Calu3 (cell line): ENCODE measurements at regions not wholly inside any gene's neighbourhood (a gene's known extent, or its start where the extent isn't known, plus 50 kb on each side); places are given as distances from the start of the nearest gene placed in this dataset.

ENCODE experiments used
- BruUV-seq: library from RNA; stranded (reverse); fragments of 400-500 nt; replicated peaks from 2 replicates; lab custom pipeline; 2021; lab: Mats Ljungman, UMichigan
- CTCF ChIA-PET: fragments of 300-600 bp; sonication (Branson Sonifier 250); formaldehyde crosslinking; loops from one replicate; lab custom pipeline; 2022; ENCODE audit warnings: antibody characterized with exemption; lab: Charles Lee
- DNase-seq: peaks from one replicate; pipeline ENCODE4 v3.0.0; 2022
- H3K27ac Mint-ChIP-seq: one replicate; pipeline ENCODE4 v1.8.0; 2022; ENCODE audit warnings: mixed read lengths; ENCODE audit not compliant: unreplicated experiment
- H3K27me3 Mint-ChIP-seq: one replicate; pipeline ENCODE4 v1.8.0; 2022; ENCODE audit warnings: mixed read lengths; ENCODE audit not compliant: unreplicated experiment
- H3K36me3 Mint-ChIP-seq: one replicate; pipeline ENCODE4 v1.8.0; 2022; ENCODE audit warnings: mild to moderate bottlenecking, moderate library complexity, mixed read lengths; ENCODE audit not compliant: insufficient read depth, unreplicated experiment
- H3K4me1 Mint-ChIP-seq: one replicate; pipeline ENCODE4 v1.8.0; 2022; ENCODE audit warnings: mild to moderate bottlenecking, low read depth, mixed read lengths; ENCODE audit not compliant: unreplicated experiment
- H3K4me3 Mint-ChIP-seq: one replicate; pipeline ENCODE4 v1.8.0; 2022; ENCODE audit warnings: mild to moderate bottlenecking, low read depth, moderate library complexity, mixed read lengths; ENCODE audit not compliant: unreplicated experiment
- H3K9me3 Mint-ChIP-seq: one replicate; pipeline ENCODE4 v1.8.0; 2022; ENCODE audit warnings: low read depth, mixed read lengths; ENCODE audit not compliant: unreplicated experiment
- intact Hi-C: fragments of 100-400 bp; cut with micrococcal nuclease; formaldehyde crosslinking; loops from one replicate; pipeline ENCODE4 v1.10.0; 2022; ENCODE audit not compliant: unreplicated experiment
- TF ChIP-seq, protein P1 (sequence below): fragments of 200-600 bp; IDR thresholded peaks from one replicate; pipeline ENCODE4 v1.8.0; 2022; ENCODE audit warnings: antibody characterized with exemption; ENCODE audit not compliant: unreplicated experiment

DNA sequence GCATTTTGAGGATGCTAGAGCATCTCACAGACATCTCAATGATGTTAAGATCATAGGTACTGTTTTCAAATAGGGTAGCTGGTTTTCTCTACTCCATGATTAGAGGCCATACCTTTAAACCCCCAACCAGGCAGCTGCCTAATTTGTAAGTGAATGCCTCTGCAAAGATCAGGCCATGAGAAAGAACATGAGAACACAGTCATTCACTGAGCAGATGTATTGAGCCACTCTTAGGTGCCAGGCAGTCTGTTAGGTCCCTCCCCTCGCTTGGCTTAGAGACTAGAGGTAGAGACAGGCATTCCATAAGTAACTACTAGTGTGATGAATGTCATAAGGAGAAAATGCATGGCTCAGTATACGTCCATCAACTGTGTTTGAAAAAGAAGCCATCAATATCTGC lies 410.0 kb downstream of the FGF9 start:
- TF ChIP-seq, protein P1, sequence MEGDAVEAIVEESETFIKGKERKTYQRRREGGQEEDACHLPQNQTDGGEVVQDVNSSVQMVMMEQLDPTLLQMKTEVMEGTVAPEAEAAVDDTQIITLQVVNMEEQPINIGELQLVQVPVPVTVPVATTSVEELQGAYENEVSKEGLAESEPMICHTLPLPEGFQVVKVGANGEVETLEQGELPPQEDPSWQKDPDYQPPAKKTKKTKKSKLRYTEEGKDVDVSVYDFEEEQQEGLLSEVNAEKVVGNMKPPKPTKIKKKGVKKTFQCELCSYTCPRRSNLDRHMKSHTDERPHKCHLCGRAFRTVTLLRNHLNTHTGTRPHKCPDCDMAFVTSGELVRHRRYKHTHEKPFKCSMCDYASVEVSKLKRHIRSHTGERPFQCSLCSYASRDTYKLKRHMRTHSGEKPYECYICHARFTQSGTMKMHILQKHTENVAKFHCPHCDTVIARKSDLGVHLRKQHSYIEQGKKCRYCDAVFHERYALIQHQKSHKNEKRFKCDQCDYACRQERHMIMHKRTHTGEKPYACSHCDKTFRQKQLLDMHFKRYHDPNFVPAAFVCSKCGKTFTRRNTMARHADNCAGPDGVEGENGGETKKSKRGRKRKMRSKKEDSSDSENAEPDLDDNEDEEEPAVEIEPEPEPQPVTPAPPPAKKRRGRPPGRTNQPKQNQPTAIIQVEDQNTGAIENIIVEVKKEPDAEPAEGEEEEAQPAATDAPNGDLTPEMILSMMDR, result no peak
- Mint-ChIP-seq H3K36me3 (no peaks in the 10 kb centered on the region), H3K4me1 (no peaks in the 10 kb centered on the region), H3K4me3 (no peak overlapping the region), H3K27me3 (peaks cover 39% of the 10 kb centered on the region), H3K27ac (no peak overlapping the region), H3K9me3 (no peaks in the 10 kb centered on the region)
- no TSS peak for BruUV-seq
- DNase-seq, result no peak
- intact Hi-C loops, result no loop called here
- CTCF ChIA-PET, result no interaction called here

DNA sequence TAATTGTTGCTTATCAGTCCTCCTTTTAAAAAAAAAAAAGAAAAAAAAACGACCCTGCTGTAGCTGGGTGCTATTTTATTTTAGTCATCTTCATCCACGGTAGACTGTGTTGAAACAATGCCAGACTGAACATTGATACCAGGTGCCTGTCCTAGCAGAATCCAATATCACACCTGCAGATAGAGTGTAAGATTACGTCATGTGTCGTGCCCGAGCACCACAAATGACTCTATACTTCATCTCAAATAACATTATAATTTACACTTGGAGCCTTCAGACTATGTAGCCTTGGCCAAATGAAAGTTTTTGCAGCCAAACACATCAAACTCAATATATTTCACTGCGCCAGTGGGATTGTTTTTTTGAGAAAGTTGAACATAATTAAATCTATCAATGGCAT lies 410.6 kb downstream of the FGF9 start:
- BruUV-seq, result no TSS peak
- intact Hi-C loops, result no loop called here
- CTCF ChIA-PET, result no interaction called here
- TF ChIP-seq, protein P1, result no peak
- Mint-ChIP-seq H3K27ac (no peak overlapping the region), H3K36me3 (no peaks in the 10 kb centered on the region), H3K4me1 (no peaks in the 10 kb centered on the region), H3K27me3 (peaks cover 34% of the 10 kb centered on the region), H3K4me3 (no peak overlapping the region), H3K9me3 (no peaks in the 10 kb centered on the region)
- DNase-seq, result no peak

DNA sequence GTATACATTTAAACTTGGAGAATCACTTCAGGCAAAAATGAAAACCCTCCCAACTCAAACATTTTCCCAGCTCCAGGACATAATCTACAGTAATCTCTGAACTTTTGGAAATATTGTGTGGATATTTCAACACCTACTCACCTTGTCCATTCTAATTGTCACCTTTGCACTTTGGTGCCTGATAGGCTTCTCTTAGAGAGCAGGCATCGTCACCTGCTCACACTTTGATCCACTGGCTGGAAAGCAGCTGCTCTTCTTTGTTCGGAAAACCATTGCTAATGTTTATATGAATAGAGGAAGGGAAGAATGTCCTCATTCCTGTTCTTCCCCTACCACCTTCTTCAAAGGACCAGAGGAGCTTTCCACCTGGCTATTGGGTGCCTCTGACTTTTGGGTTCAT lies 411.2 kb downstream of the FGF9 start:
- no peak overlapping the region for H3K4me3 Mint-ChIP-seq
- H3K27me3 Mint-ChIP-seq, result peaks cover 34% of the 10 kb centered on the region
- CTCF ChIA-PET, result no interaction called here
- H3K4me1 Mint-ChIP-seq, result no peaks in the 10 kb centered on the region
- BruUV-seq, result no TSS peak
- no peaks in the 10 kb centered on the region for H3K9me3 Mint-ChIP-seq
- H3K27ac Mint-ChIP-seq, result no peak overlapping the region
- TF ChIP-seq, protein P1, result no peak
- no peak for DNase-seq
- no peaks in the 10 kb centered on the region for H3K36me3 Mint-ChIP-seq
- intact Hi-C loops, result no loop called here

DNA sequence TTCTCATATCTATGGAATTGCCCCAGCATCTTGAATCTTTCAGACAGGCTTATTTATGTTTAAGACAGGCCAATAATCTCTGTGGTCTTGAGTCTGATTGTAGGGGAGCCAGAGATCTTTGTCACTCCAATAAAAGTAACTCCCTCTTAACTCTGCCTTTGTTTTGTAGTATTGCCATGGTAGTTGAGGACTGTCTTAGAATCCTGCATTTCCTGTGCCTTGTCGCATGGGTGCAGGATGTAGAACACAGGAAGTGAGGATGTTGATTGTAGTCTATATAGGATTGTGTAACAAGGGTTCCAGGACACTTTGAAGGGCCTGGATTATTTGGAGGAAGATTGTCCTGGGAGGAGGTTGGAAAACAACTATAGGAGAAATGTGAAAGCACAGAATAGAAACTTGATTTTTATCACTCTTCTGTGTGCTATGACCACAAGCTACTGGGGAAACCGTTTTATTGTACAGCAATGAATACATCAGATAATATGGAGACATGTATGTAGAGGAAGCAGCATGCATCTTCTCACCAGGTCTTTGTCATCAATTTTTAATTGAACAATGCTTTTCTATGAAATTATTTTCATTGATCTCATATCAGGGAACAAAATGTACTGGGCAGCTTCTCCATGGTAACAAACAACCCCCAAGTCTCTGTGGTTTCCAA lies 411.7 kb downstream of the FGF9 start:
- no peaks in the 10 kb centered on the region for H3K36me3 Mint-ChIP-seq
- no peak overlapping the region for H3K4me3 Mint-ChIP-seq
- intact Hi-C loops, result no loop called here
- DNase-seq, result no peak
- no peak overlapping the region for H3K27ac Mint-ChIP-seq
- peaks cover 38% of the 10 kb centered on the region for H3K27me3 Mint-ChIP-seq
- no TSS peak for BruUV-seq
- H3K4me1 Mint-ChIP-seq, result no peaks in the 10 kb centered on the region
- no peaks in the 10 kb centered on the region for H3K9me3 Mint-ChIP-seq
- TF ChIP-seq, protein P1, result no peak
- CTCF ChIA-PET, result no interaction called here
